Thyroid gland (tissue), 4 donors: ENCODE measurements at regions not wholly inside any gene's neighbourhood (a gene's known extent, or its start where the extent isn't known, plus 50 kb on each side); places are given as distances from the start of the nearest gene placed in this dataset.

Experiments used
- DNase-seq, 2 donors: peaks; one replicate each; pipeline ENCODE4 v3.0.0-alpha.2; 2019
- H3K27ac ChIP-seq, 3 donors: fragments of 200-600 bp; sonication (generic); 1 replicate in 2 of 3; 2 replicates in 1 of 3; pipeline ENCODE4 v1.5.1; 2016 to 2019; ENCODE audit warnings: mild to moderate bottlenecking in 1 of 3, moderate library complexity in 1 of 3
- H3K27me3 ChIP-seq: fragments of 200-600 bp; sonication (generic); one replicate; pipeline ENCODE4 v1.5.1; 2019
- H3K36me3 ChIP-seq, 2 donors: fragments of 200-600 bp; sonication (generic); one replicate each; pipeline ENCODE4 v1.5.1; 2016 to 2019
- H3K4me1 ChIP-seq, 2 donors: fragments of 200-600 bp; sonication (generic); one replicate each; pipeline ENCODE4 v1.5.1; 2017 to 2019
- H3K4me3 ChIP-seq, 3 donors: fragments of 200-600 bp; sonication (generic); replicated peaks in 1 of 3; 1 replicate in 2 of 3; 2 replicates in 1 of 3; pipeline ENCODE4 v1.5.1; 2016; ENCODE audit warnings: mild to moderate bottlenecking in 1 of 3
- H3K9me3 ChIP-seq: fragments of 200-600 bp; sonication (generic); one replicate; pipeline ENCODE4 v1.5.1; 2017
- POLR2A ChIP-seq, 2 donors: fragments of 450-650 bp; IDR thresholded peaks; one replicate each; pipeline ENCODE4 v1.6.1; 2017; ENCODE audit warnings: antibody characterized with exemption in 2 of 2, mild to moderate bottlenecking in 2 of 2, moderate library complexity in 1 of 2
- WGBS, 2 donors: methylation state at CpG; one replicate each; pipeline ENCODE4 v1.1.5; 2017; 5-methylcytosine and 5-hydroxymethylcytosine counted together
- intact Hi-C: fragments of 100-400 bp; cut with DNase I; formaldehyde crosslinking; loops from one replicate; pipeline ENCODE4 v1.15.1; 2023
- TF ChIP-seq, protein P1 (sequence below), 6 experiments: fragments of 200-600 bp in 3 of 6; fragments of 450-650 bp in 3 of 6; sonication (generic) in 3 of 6; IDR thresholded peaks; one replicate each; pipeline ENCODE4 v1.5.1; 2016 to 2019; ENCODE audit warnings: antibody characterized with exemption in 6 of 6, mild to moderate bottlenecking in 2 of 6, inconsistent platforms in 1 of 6, moderate library complexity in 1 of 6

DNA sequence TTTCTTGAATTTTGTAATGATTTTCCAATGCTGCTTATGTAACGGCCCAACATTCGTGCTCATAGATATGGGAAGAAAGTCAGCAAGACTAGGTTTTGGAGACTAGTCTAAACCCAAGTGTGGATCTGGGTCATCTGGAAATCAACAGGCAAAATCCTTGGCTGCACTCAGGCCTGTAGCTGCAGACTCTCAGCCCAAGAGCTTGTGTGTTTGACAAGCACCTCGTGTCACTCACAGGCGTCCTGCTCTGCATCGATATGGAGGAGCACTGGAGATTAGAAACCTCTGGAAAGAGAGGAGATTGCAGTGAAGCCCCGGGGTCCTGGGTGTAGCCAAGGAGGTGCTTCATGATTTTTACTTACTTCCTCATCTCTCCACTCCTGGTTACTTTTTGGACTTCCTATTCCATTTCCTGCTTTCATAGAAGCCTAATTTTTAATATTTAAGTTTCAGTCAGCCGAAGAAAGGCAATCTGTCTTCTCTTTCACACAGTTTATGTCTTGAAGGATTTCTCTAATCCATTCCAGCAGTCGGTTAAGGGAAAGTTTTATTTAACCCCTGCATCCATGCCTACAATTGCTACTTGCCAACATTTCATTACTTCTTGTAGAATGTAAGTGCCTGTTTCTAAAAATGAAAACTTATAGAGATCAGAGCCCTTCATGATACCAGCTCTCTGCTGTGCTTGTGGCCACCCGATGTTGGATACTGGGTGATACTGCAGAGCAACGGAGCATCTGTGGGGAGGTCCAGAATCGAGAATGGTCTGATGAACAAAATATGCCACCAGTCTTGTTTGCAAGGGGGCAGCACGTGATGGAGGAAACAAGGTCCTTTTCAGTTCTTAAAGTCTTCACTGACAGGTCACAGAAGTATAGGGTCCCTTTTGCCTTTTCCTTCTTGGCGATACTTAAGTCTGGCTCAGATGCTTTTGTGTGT lies 296.3 kb downstream of the QKI start:
- H3K9me3 ChIP-seq: no peaks in the 10 kb centered on the region
- no peak overlapping the region for H3K4me3 ChIP-seq
- intact Hi-C loops: no loop called here
- H3K36me3 ChIP-seq: no peaks in the 10 kb centered on the region
- DNase-seq: peak in 1 of 2 donors; percentile 22
- no peaks in the 10 kb centered on the region for H3K27me3 ChIP-seq
- peak overlapping the region in 1 of 3 donors; percentile 59 for H3K27ac ChIP-seq
- TF ChIP-seq POLR2A (IDR thresholded peaks at IDR 0.05): no peak
- TF ChIP-seq, protein P1, sequence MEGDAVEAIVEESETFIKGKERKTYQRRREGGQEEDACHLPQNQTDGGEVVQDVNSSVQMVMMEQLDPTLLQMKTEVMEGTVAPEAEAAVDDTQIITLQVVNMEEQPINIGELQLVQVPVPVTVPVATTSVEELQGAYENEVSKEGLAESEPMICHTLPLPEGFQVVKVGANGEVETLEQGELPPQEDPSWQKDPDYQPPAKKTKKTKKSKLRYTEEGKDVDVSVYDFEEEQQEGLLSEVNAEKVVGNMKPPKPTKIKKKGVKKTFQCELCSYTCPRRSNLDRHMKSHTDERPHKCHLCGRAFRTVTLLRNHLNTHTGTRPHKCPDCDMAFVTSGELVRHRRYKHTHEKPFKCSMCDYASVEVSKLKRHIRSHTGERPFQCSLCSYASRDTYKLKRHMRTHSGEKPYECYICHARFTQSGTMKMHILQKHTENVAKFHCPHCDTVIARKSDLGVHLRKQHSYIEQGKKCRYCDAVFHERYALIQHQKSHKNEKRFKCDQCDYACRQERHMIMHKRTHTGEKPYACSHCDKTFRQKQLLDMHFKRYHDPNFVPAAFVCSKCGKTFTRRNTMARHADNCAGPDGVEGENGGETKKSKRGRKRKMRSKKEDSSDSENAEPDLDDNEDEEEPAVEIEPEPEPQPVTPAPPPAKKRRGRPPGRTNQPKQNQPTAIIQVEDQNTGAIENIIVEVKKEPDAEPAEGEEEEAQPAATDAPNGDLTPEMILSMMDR (IDR thresholded peaks at IDR 0.05): no peak
- WGBS, 2 donors: 63 to 66% methylated on average over 13 of the region's 13 CpGs
- H3K4me1 ChIP-seq: peaks cover 12 to 24% of the 10 kb centered on the region in 2 donors

- no peak overlapping the region for H3K4me3 ChIP-seq
- H3K36me3 ChIP-seq: no peaks in the 10 kb centered on the region
- H3K4me1 ChIP-seq: peaks cover 8 to 24% of the 10 kb centered on the region in 2 donors
- DNase-seq: no peak
- WGBS, 2 donors: 59 to 67% methylated on average over 1 to 3 of the region's 3 CpGs
- TF ChIP-seq POLR2A (IDR thresholded peaks at IDR 0.05): no peak
- TF ChIP-seq, protein P1 (IDR thresholded peaks at IDR 0.05): no peak
- no peaks in the 10 kb centered on the region for H3K27me3 ChIP-seq
- intact Hi-C loops: no loop called here
- H3K9me3 ChIP-seq: no peaks in the 10 kb centered on the region
- H3K27ac ChIP-seq: peak overlapping the region in 1 of 3 donors; percentile 59
These were observed 295.2 kb downstream of the QKI start for GRCh38 chr6:163709693-163710092.

GRCh38 chr6:163709255-163709654 lies 294.7 kb downstream of the QKI start:
- DNase-seq: no peak
- no peaks in the 10 kb centered on the region for H3K27me3 ChIP-seq
- H3K4me1 ChIP-seq: peaks cover 8 to 24% of the 10 kb centered on the region in 2 donors
- intact Hi-C loops: no loop called here
- TF ChIP-seq, protein P1 (IDR thresholded peaks at IDR 0.05): no peak
- no peak for TF ChIP-seq POLR2A (IDR thresholded peaks at IDR 0.05)
- H3K36me3 ChIP-seq: no peaks in the 10 kb centered on the region
- H3K27ac ChIP-seq: no peak overlapping the region
- WGBS, 2 donors: 78 to 87% methylated on average over 5 to 6 of the region's 6 CpGs
- no peaks in the 10 kb centered on the region for H3K9me3 ChIP-seq
- no peak overlapping the region for H3K4me3 ChIP-seq

DNA sequence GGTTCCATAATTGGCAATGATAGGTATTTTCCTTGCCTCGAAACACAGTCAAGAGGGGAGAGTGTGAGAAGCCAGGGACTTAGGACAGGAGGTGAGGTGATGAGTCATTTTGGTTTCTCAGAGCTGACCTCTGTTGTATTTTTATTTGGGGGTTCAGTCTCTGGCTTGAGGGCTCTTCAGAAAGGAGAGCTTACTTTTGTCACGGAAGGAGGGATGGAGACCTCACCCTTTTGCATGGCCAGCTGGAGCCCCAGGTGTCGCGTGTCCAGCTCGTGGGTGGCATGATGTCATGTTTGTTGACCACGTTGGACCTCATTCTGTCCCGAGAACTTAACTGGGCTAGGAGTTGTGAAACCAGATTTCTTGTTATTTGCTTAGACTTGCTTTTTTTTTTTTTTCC lies 293.9 kb downstream of the QKI start:
- Histone ChIP-seq H3K27me3 (no peaks in the 10 kb centered on the region), H3K9me3 (no peaks in the 10 kb centered on the region), H3K4me3 (no peak overlapping the region), H3K4me1 (peaks cover 8 to 24% of the 10 kb centered on the region in 2 donors), H3K36me3 (no peaks in the 10 kb centered on the region), H3K27ac (no peak overlapping the region)
- no peak for DNase-seq
- intact Hi-C loops: no loop called here
- WGBS, 2 donors: 90 to 94% methylated on average over 7 of the region's 7 CpGs
- no peak for TF ChIP-seq POLR2A (IDR thresholded peaks at IDR 0.05)
- TF ChIP-seq, protein P1 (IDR thresholded peaks at IDR 0.05): no peak
